Ishikawa (cell line): ENCODE measurements at regions not wholly inside any gene's neighbourhood (a gene's known extent, or its start where the extent isn't known, plus 50 kb on each side); places are given as distances from the start of the nearest gene placed in this dataset.

Experiments used
- CREB1 ChIP-seq: IDR thresholded peaks from 2 replicates; pipeline ENCODE4 v1.6.1; 2012; ENCODE audit warnings: low read depth
- TAF1 ChIP-seq: IDR thresholded peaks from 2 replicates; pipeline ENCODE4 v1.6.1; 2012; ENCODE audit warnings: low read depth, mild to moderate bottlenecking

- no peak for TF ChIP-seq CREB1
- no peak for TF ChIP-seq TAF1
Observed at GRCh38 chr10:1942478-1942877, 205.2 kb upstream of the ADARB2 start.
